Liver (tissue), 8 donors: ENCODE measurements at regions not wholly inside any gene's neighbourhood (a gene's known extent, or its start where the extent isn't known, plus 50 kb on each side); places are given as distances from the start of the nearest gene placed in this dataset.

Source experiments
- DNase-seq: peaks from one replicate; pipeline ENCODE4 v3.0.0-alpha.2; 2017; ENCODE audit warnings: low spot score
- H3K27ac ChIP-seq, 2 donors: one replicate each; pipeline ENCODE4 v1.7.0; 2013; ENCODE audit warnings: inconsistent platforms in 2 of 2, low read length in 2 of 2, control low read depth in 1 of 2, low read depth in 1 of 2, mild to moderate bottlenecking in 1 of 2
- H3K27me3 ChIP-seq, 4 donors: one replicate each; pipeline versions ENCODE4 v1.6.1 to v1.7.0; 2013; ENCODE audit warnings: low read length in 3 of 4, inconsistent platforms in 1 of 4, mild to moderate bottlenecking in 1 of 4, moderate library complexity in 1 of 4; ENCODE audit not compliant: control insufficient read depth in 4 of 4, insufficient read depth in 4 of 4
- H3K36me3 ChIP-seq, 4 donors: one replicate each; pipeline versions ENCODE4 v1.6.1 to v1.7.0; 2013; ENCODE audit warnings: low read length in 3 of 4, mild to moderate bottlenecking in 3 of 4, low read depth in 1 of 4, moderate library complexity in 1 of 4; ENCODE audit not compliant: control insufficient read depth in 4 of 4, insufficient read depth in 3 of 4
- H3K4me1 ChIP-seq, 4 donors: one replicate each; pipeline versions ENCODE4 v1.6.1 to v1.7.0; 2013; ENCODE audit warnings: low read length in 3 of 4, mild to moderate bottlenecking in 3 of 4, moderate library complexity in 1 of 4; ENCODE audit not compliant: control insufficient read depth in 4 of 4, insufficient read depth in 4 of 4
- H3K4me3 ChIP-seq, 3 donors: one replicate each; pipeline versions ENCODE4 v1.6.1 to v1.7.0; 2013; ENCODE audit warnings: low read length in 3 of 3, control low read depth in 1 of 3, low read depth in 1 of 3, mild to moderate bottlenecking in 1 of 3
- H3K9ac ChIP-seq, 2 donors: one replicate each; pipeline ENCODE4 v1.7.0; 2013; ENCODE audit warnings: low read length in 2 of 2, mild to moderate bottlenecking in 2 of 2, moderate library complexity in 2 of 2, control low read depth in 1 of 2, low read depth in 1 of 2
- H3K9me3 ChIP-seq, 4 donors: one replicate each; pipeline versions ENCODE4 v1.6.1 to v1.7.0; 2013; ENCODE audit warnings: low read length in 3 of 4; ENCODE audit not compliant: control insufficient read depth in 4 of 4
- ATF3 ChIP-seq: IDR thresholded peaks from 2 replicates; pipeline ENCODE4 v1.6.1; 2016; ENCODE audit warnings: antibody characterized with exemption
- CTCF ChIP-seq: fragments of 150-350 bp; IDR thresholded peaks from 2 replicates; pipeline ENCODE4 v1.5.1; 2017; ENCODE audit warnings: improper control_type of control experiment, low read depth, low read length; ENCODE audit not compliant: missing input control
- EGR1 ChIP-seq, 2 donors: IDR thresholded peaks; 2 replicates each; pipeline ENCODE4 v1.6.1; 2016 to 2018; ENCODE audit warnings: antibody characterized with exemption in 2 of 2, low read depth in 2 of 2
- FOXA1 ChIP-seq: IDR thresholded peaks from 2 replicates; pipeline ENCODE4 v1.6.1; 2016; ENCODE audit warnings: antibody characterized with exemption
- FOXA2 ChIP-seq: IDR thresholded peaks from 2 replicates; pipeline ENCODE4 v1.6.1; 2016; ENCODE audit warnings: antibody characterized with exemption
- GABPA ChIP-seq, 2 donors: IDR thresholded peaks in 1 of 2; conservative IDR thresholded peaks in 1 of 2; 2 replicates each; pipeline ENCODE4 v1.6.1; 2016; ENCODE audit warnings: antibody characterized with exemption in 2 of 2, mild to moderate bottlenecking in 1 of 2, moderate library complexity in 1 of 2
- HNF4A ChIP-seq, 2 donors: conservative IDR thresholded peaks; 2 replicates each; pipeline ENCODE4 v1.6.1; 2016; ENCODE audit warnings: antibody characterized with exemption in 2 of 2, mild to moderate bottlenecking in 2 of 2
- HNF4G ChIP-seq: IDR thresholded peaks from 2 replicates; pipeline ENCODE4 v1.6.1; 2016; ENCODE audit warnings: antibody characterized with exemption
- JUND ChIP-seq, 2 donors: IDR thresholded peaks; 2 replicates each; pipeline ENCODE4 v1.6.1; 2016; ENCODE audit warnings: antibody characterized with exemption in 2 of 2
- MAX ChIP-seq: IDR thresholded peaks from 2 replicates; pipeline ENCODE4 v1.6.1; 2016; ENCODE audit warnings: antibody characterized with exemption
- NR2F2 ChIP-seq: IDR thresholded peaks from 2 replicates; pipeline ENCODE4 v1.6.1; 2016; ENCODE audit warnings: antibody characterized with exemption
- RAD21 ChIP-seq, 2 donors: IDR thresholded peaks; 2 replicates each; pipeline ENCODE4 v1.6.1; 2016; ENCODE audit warnings: antibody characterized with exemption in 2 of 2, mild to moderate bottlenecking in 2 of 2
- REST ChIP-seq: IDR thresholded peaks from 2 replicates; pipeline ENCODE4 v1.6.1; 2016; ENCODE audit warnings: antibody characterized with exemption, mild to moderate bottlenecking
- RXRA ChIP-seq, 2 donors: IDR thresholded peaks; 2 replicates each; pipeline ENCODE4 v1.6.1; 2017 to 2018; ENCODE audit warnings: antibody characterized with exemption in 2 of 2, mild to moderate bottlenecking in 1 of 2
- SP1 ChIP-seq: IDR thresholded peaks from 2 replicates; pipeline ENCODE4 v1.6.1; 2018; ENCODE audit warnings: antibody characterized with exemption, mild to moderate bottlenecking
- TAF1 ChIP-seq: conservative IDR thresholded peaks from 2 replicates; pipeline ENCODE4 v1.6.1; 2016; ENCODE audit warnings: antibody characterized with exemption, mild to moderate bottlenecking
- ZBTB33 ChIP-seq: IDR thresholded peaks from 2 replicates; pipeline ENCODE4 v1.6.1; 2016; ENCODE audit warnings: antibody characterized with exemption
- WGBS: extraction: QIAGEN DNeasy Blood & Tissue Kit; methylation state at CpG from one replicate; pipeline ENCODE4 v1.1.7; 2013; 5-methylcytosine and 5-hydroxymethylcytosine counted together
- donor health status: healthy.
- donor health status: healthy.
- donor health status: healthy.
- donor health status: healthy.
- donor health status: healthy.

- DNase-seq, result no peak
Observed at GRCh38 chr2:15706986-15707632, 115.4 kb downstream of the DDX1 start.

More at GRCh38 chr2:15706986-15707632, 115.4 kb downstream of the DDX1 start:
- Histone ChIP-seq H3K27me3 (no peaks in the 10 kb centered on the region), H3K9me3 (no peaks in the 10 kb centered on the region), H3K4me1 (peaks cover 0 to 6% (median 4%) of the 10 kb centered on the region in 4 donors), H3K9ac (no peak overlapping the region), H3K27ac (no peak overlapping the region), H3K36me3 (no peaks in the 10 kb centered on the region), H3K4me3 (no peak overlapping the region)
- no peak for TF ChIP-seq TAF1
- no peak for TF ChIP-seq ZBTB33
- TF ChIP-seq NR2F2, result no peak
- TF ChIP-seq ATF3, result no peak
- TF ChIP-seq FOXA2, result no peak
- no peak for TF ChIP-seq GABPA (IDR thresholded peaks at IDR 0.05 in 1 of 2, conservative IDR thresholded peaks at IDR 0.05 in 1 of 2)
- no peak for TF ChIP-seq MAX
- no peak for TF ChIP-seq CTCF
- no peak for TF ChIP-seq JUND (IDR thresholded peaks at IDR 0.05)
- TF ChIP-seq REST, result no peak
- TF ChIP-seq SP1, result no peak
- no peak for TF ChIP-seq RXRA (IDR thresholded peaks at IDR 0.05)
- TF ChIP-seq HNF4G, result no peak
- TF ChIP-seq HNF4A (conservative IDR thresholded peaks at IDR 0.05), result no peak
- no peak for TF ChIP-seq EGR1 (IDR thresholded peaks at IDR 0.05; ENCODE audit: low read depth in 2 of 2)
- no peak for TF ChIP-seq RAD21 (IDR thresholded peaks at IDR 0.05)
- no peak for TF ChIP-seq FOXA1
- WGBS, result 96% methylated on average over 7 of the region's 7 CpGs
